SK-N-SH (cell line): ENCODE measurements at regions not wholly inside any gene's neighbourhood (a gene's known extent, or its start where the extent isn't known, plus 50 kb on each side); places are given as distances from the start of the nearest gene placed in this dataset.

Experiments
- CTCF ChIA-PET: fragments of 300-600, 350-600 bp; formaldehyde crosslinking; extraction: SDS; loops from one replicate; lab custom pipeline; 2021; lab: Yijun Ruan, JAX
- POLR2A ChIA-PET: fragments of 350-600 bp; sonication (Branson Sonifier 250); formaldehyde crosslinking; extraction: SDS; loops from one replicate; lab custom pipeline; 2020; ENCODE audit warnings: antibody characterized with exemption, inconsistent platforms; lab: Yijun Ruan, JAX
- DNase-seq: peaks from one replicate; pipeline ENCODE4 v3.0.0; 2012
- H2AFZ ChIP-seq: fragments of 200-600 bp; sonication (generic); 2 replicates; pipeline ENCODE4 v1.8.1; 2016; ENCODE audit warnings: antibody characterized with exemption, mild to moderate bottlenecking, low read depth
- H3F3A ChIP-seq: fragments of 200-600 bp; sonication (generic); replicated peaks from 2 replicates; pipeline ENCODE3; 2016; ENCODE audit warnings: antibody characterized with exemption, mild to moderate bottlenecking; ENCODE audit not compliant: insufficient read depth
- H3K27ac ChIP-seq, 2 experiments: fragments of 200-500 bp in 1 of 2; fragments of 200-600 bp in 1 of 2; sonication (Bioruptor generic) in 1 of 2; sonication (generic), shearing (Covaris generic) in 1 of 2; 2 replicates each; pipeline versions ENCODE4 v1.5.1 to v1.6.1; 2014 to 2016; ENCODE audit warnings: low read depth in 2 of 2, inconsistent platforms in 1 of 2, low read length in 1 of 2, mild to moderate bottlenecking in 1 of 2, mixed read lengths in 1 of 2
- H3K27me3 ChIP-seq: fragments of 200-600 bp; sonication (generic), shearing (Covaris generic); 2 replicates; pipeline ENCODE4 v1.6.1; 2016; ENCODE audit warnings: mixed run types; ENCODE audit not compliant: insufficient read depth
- H3K36me3 ChIP-seq, 2 experiments: fragments of 200-500 bp in 1 of 2; fragments of 200-600 bp in 1 of 2; sonication (Bioruptor generic) in 1 of 2; sonication (generic) in 1 of 2; replicated peaks in 1 of 2; 2 replicates each; pipeline versions ENCODE3 to v1.5.1; 2014 to 2016; ENCODE audit warnings: low read length in 1 of 2, mild to moderate bottlenecking in 1 of 2; ENCODE audit not compliant: insufficient read depth in 2 of 2, control insufficient read depth in 1 of 2
- H3K4me1 ChIP-seq, 2 experiments: fragments of 200-500 bp in 1 of 2; fragments of 200-600 bp in 1 of 2; sonication (Bioruptor generic) in 1 of 2; sonication (generic), shearing (Covaris generic) in 1 of 2; 2 replicates each; pipeline versions ENCODE4 v1.5.1 to v1.6.1; 2014 to 2016; ENCODE audit warnings: low read depth in 1 of 2, low read length in 1 of 2, mixed run types in 1 of 2; ENCODE audit not compliant: insufficient read depth in 2 of 2, control insufficient read depth in 1 of 2
- H3K4me2 ChIP-seq: fragments of 200-600 bp; sonication (generic), shearing (Covaris generic); 2 replicates; pipeline ENCODE4 v1.6.1; 2017; ENCODE audit warnings: mixed run types
- H3K4me3 ChIP-seq, 2 experiments: fragments of 200-500 bp in 1 of 2; fragments of 200-600 bp in 1 of 2; sonication (Bioruptor generic) in 1 of 2; sonication (generic), shearing (Covaris generic) in 1 of 2; 2 replicates each; pipeline versions ENCODE4 v1.5.1 to v1.8.1; 2014 to 2016; ENCODE audit warnings: low read depth in 2 of 2, inconsistent platforms in 1 of 2, low read length in 1 of 2, mild to moderate bottlenecking in 1 of 2, mixed read lengths in 1 of 2, moderate library complexity in 1 of 2
- H3K79me2 ChIP-seq: fragments of 200-600 bp; sonication (generic); 2 replicates; pipeline ENCODE4 v1.8.1; 2017; ENCODE audit warnings: mild to moderate bottlenecking; ENCODE audit not compliant: insufficient read depth
- H3K9ac ChIP-seq: fragments of 200-600 bp; sonication (generic); 2 replicates; pipeline ENCODE4 v1.6.1; 2017; ENCODE audit warnings: mixed run types
- H3K9me2 ChIP-seq: fragments of 200-600 bp; sonication (generic); 2 replicates; pipeline ENCODE4 v1.6.1; 2017; ENCODE audit warnings: mixed run types
- H3K9me3 ChIP-seq: fragments of 200-600 bp; sonication (generic); 2 replicates; pipeline ENCODE4 v1.6.1; 2017; ENCODE audit warnings: mixed run types, mild to moderate bottlenecking, moderate library complexity
- H4K20me1 ChIP-seq: fragments of 200-600 bp; sonication (generic); 2 replicates; pipeline ENCODE4 v1.6.1; 2017; ENCODE audit warnings: mild to moderate bottlenecking, mixed run types; ENCODE audit not compliant: insufficient read depth
- GATA2 ChIP-seq: sonication (generic); formaldehyde crosslinking; IDR thresholded peaks from 2 replicates; pipeline ENCODE4 v1.5.0; 2020; ENCODE audit warnings: mild to moderate bottlenecking, missing genetic modification reagents
- JUND ChIP-seq: IDR thresholded peaks from 2 replicates; pipeline ENCODE4 v1.4.0; 2012
- MEF2A ChIP-seq: IDR thresholded peaks from 2 replicates; pipeline ENCODE4 v1.4.0; 2012; ENCODE audit warnings: low read depth, borderline replicate concordance
- NRF1 ChIP-seq: IDR thresholded peaks from 2 replicates; pipeline ENCODE4 v1.6.1; 2012; ENCODE audit warnings: low read depth, mild to moderate bottlenecking, low read length
- POLR2AphosphoS5 ChIP-seq: IDR thresholded peaks from 2 replicates; pipeline ENCODE4 v1.6.1; 2012; ENCODE audit warnings: low read depth, low read length
- RAD21 ChIP-seq: IDR thresholded peaks from 2 replicates; pipeline ENCODE4 v1.6.1; 2012; ENCODE audit warnings: mild to moderate bottlenecking, low read length
- RFX5 ChIP-seq: IDR thresholded peaks from 2 replicates; pipeline ENCODE4 v1.6.1; 2012; ENCODE audit warnings: mild to moderate bottlenecking, improper control_type of control experiment, low read length
- SIN3A ChIP-seq: IDR thresholded peaks from 2 replicates; pipeline ENCODE4 v1.6.1; 2012; ENCODE audit warnings: low read depth, mild to moderate bottlenecking, low read length, moderate library complexity, borderline replicate concordance
- TCF12 ChIP-seq: IDR thresholded peaks from 2 replicates; pipeline ENCODE4 v1.4.0; 2012
- TEAD4 ChIP-seq: IDR thresholded peaks from 2 replicates; pipeline ENCODE4 v1.4.0; 2012; ENCODE audit warnings: mild to moderate bottlenecking, borderline replicate concordance; ENCODE audit not compliant: insufficient read depth
- WGBS: methylation state at CpG from one replicate; pipeline ENCODE4 v1.1.6; 2017; ENCODE audit warnings: low lambda C conversion rate; 5-methylcytosine and 5-hydroxymethylcytosine counted together
- TF ChIP-seq, protein P1 (sequence below): IDR thresholded peaks from 2 replicates; pipeline ENCODE4 v1.4.0; 2012; ENCODE audit warnings: low read depth
- TF ChIP-seq, protein P2 (sequence below): IDR thresholded peaks from 2 replicates; pipeline ENCODE4 v1.4.0; 2012; ENCODE audit warnings: low read depth, borderline replicate concordance
- TF ChIP-seq, protein P3 (sequence below): IDR thresholded peaks from 2 replicates; pipeline ENCODE4; 2012
- TF ChIP-seq, protein P4 (sequence below): fragments of 150-350 bp; IDR thresholded peaks from 2 replicates; pipeline ENCODE4 v1.6.1; 2016; ENCODE audit warnings: mild to moderate bottlenecking, low read depth, low read length

DNA sequence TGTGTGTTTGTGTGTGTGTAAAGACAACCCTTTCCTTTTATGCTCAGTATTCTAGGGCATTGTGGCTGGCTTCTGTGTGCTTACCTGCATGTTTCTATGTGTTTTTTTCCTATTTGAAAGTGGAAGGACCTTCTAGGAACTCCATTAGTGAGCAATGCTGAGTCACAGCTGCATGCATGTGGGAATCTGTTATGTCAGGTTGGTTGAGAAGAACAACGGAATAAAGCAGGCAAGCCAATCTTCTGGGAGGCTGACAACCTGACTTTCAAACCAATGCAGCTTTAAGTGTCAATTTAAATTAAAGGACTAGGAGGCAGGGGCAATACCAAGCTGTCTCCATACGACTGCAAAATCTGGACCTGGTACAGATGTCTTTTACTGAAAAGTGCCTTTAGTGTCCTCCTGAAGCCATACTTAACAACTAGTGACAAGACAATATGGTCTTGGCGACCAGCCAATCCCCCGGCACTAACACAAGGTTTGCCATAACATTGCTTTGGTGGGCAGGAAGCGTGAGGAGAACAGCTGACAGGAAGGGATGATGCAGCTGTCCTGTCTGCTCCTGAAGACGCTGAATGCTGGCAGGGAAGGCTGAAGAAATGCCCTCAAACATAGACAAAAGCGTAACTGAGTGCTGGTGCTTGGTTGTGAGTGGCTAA lies 514.7 kb upstream of the CDH7 start:
- Histone ChIP-seq H3K4me3 (no peak overlapping the region; a peak in 1 of 4 replicates), H3K9ac (no peak overlapping the region), H3K27me3 (no peaks in the 10 kb centered on the region), H3K9me3 (no peaks in the 10 kb centered on the region), H3K9me2 (no peaks in the 10 kb centered on the region), H3K36me3 (no peaks in the 10 kb centered on the region), H3K4me2 (no peak overlapping the region), H3K4me1 (peaks cover 0 to 4% of the 10 kb centered on the region in 2 experiments; a peak in 1 of 4 replicates), H3F3A (no peaks in the 10 kb centered on the region), H4K20me1 (no peaks in the 10 kb centered on the region), H2AFZ (no peak overlapping the region), H3K79me2 (no peaks in the 10 kb centered on the region), H3K27ac (no peak overlapping the region)
- TF ChIP-seq NRF1 (no peak), RAD21 (no peak), MEF2A (no peak), TCF12 (no peak), JUND (no peak)
- TF ChIP-seq, protein P1, sequence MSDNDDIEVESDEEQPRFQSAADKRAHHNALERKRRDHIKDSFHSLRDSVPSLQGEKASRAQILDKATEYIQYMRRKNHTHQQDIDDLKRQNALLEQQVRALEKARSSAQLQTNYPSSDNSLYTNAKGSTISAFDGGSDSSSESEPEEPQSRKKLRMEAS, result no peak
- TF ChIP-seq, protein P2, sequence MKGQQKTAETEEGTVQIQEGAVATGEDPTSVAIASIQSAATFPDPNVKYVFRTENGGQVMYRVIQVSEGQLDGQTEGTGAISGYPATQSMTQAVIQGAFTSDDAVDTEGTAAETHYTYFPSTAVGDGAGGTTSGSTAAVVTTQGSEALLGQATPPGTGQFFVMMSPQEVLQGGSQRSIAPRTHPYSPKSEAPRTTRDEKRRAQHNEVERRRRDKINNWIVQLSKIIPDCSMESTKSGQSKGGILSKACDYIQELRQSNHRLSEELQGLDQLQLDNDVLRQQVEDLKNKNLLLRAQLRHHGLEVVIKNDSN, result no peak
- DNase-seq, result peak; percentile 7
- WGBS, result 11% methylated on average over 7 of the region's 7 CpGs
- ChIA-PET POLR2A (no interaction called here), CTCF (interaction anchor here (1.0 kb wide), 1 partner anchor 9 kb away, joined by 3 read pairs; no protein-coding TSS in a partner anchor)

DNA sequence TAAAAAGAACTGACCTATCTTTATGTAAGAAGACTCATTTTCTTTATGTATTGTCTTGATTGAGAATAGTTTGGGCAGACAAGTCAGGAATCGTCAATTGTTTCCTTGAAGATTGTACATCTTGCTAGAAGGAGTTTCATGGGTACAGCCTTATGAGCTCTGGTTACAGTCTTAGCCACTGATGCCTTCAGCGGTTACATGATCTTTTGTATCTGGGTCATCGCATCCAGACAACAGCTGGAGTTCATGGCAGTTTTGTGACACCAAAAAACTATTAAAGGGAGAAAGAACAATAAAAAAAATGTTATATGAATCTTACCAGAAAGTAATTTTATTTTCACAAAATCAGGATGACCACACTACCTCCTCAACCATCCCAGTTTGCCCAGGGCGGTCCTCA lies 520.5 kb upstream of the CDH7 start:
- Histone ChIP-seq H3K36me3 (no peaks in the 10 kb centered on the region), H3K4me2 (no peak overlapping the region), H3K9ac (no peak overlapping the region), H3K9me3 (no peaks in the 10 kb centered on the region), H4K20me1 (no peaks in the 10 kb centered on the region), H3K27me3 (no peaks in the 10 kb centered on the region), H3K4me3 (no peak overlapping the region), H3K27ac (no peak overlapping the region), H3K4me1 (no peaks in the 10 kb centered on the region), H2AFZ (no peak overlapping the region), H3K9me2 (no peaks in the 10 kb centered on the region), H3F3A (no peaks in the 10 kb centered on the region), H3K79me2 (no peaks in the 10 kb centered on the region)
- no peak for DNase-seq
- ChIA-PET POLR2A (no interaction called here), CTCF (no interaction called here)
- 56% methylated on average over 4 of the region's 4 CpGs for WGBS
- TF ChIP-seq TEAD4 (no peak), RFX5 (no peak), SIN3A (no peak), GATA2 (CRISPR knock-in tag) (no peak), POLR2AphosphoS5 (no peak), NRF1 (no peak)
- TF ChIP-seq, protein P3, sequence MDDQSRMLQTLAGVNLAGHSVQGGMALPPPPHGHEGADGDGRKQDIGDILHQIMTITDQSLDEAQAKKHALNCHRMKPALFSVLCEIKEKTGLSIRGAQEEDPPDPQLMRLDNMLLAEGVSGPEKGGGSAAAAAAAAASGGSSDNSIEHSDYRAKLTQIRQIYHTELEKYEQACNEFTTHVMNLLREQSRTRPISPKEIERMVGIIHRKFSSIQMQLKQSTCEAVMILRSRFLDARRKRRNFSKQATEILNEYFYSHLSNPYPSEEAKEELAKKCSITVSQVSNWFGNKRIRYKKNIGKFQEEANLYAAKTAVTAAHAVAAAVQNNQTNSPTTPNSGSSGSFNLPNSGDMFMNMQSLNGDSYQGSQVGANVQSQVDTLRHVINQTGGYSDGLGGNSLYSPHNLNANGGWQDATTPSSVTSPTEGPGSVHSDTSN, result no peak
- TF ChIP-seq, protein P4, sequence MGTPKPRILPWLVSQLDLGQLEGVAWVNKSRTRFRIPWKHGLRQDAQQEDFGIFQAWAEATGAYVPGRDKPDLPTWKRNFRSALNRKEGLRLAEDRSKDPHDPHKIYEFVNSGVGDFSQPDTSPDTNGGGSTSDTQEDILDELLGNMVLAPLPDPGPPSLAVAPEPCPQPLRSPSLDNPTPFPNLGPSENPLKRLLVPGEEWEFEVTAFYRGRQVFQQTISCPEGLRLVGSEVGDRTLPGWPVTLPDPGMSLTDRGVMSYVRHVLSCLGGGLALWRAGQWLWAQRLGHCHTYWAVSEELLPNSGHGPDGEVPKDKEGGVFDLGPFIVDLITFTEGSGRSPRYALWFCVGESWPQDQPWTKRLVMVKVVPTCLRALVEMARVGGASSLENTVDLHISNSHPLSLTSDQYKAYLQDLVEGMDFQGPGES, result no peak
- TF ChIP-seq, protein P1, result no peak
